Neural cell (in vitro differentiated cells): ENCODE measurements at regions not wholly inside any gene's neighbourhood (a gene's known extent, or its start where the extent isn't known, plus 50 kb on each side); places are given as distances from the start of the nearest gene placed in this dataset.

Experiments
- CTCF ChIP-seq: fragments of 450-650 bp; IDR thresholded peaks from 2 replicates; pipeline ENCODE4 v1.5.1; 2014; ENCODE audit warnings: antibody characterized with exemption, mild to moderate bottlenecking, moderate library complexity; ENCODE audit not compliant: poor library complexity, severe bottlenecking
- EZH2 ChIP-seq: fragments of 200-600, 300-800 bp; shearing (Covaris generic), sonication (generic); IDR thresholded peaks from 2 replicates; pipeline ENCODE4 v1.6.1; 2014; ENCODE audit warnings: antibody characterized with exemption, low read length, borderline replicate concordance, mild to moderate bottlenecking; ENCODE audit not compliant: insufficient read depth, poor library complexity, severe bottlenecking
- MXI1 ChIP-seq: fragments of 450-650 bp; conservative IDR thresholded peaks from 2 replicates; pipeline ENCODE4 v1.6.1; 2014; ENCODE audit warnings: antibody characterized with exemption, mild to moderate bottlenecking; ENCODE audit not compliant: poor library complexity, severe bottlenecking
- POLR2AphosphoS5 ChIP-seq: IDR thresholded peaks from 2 replicates; pipeline ENCODE4 v1.6.1; 2012
- RAD21 ChIP-seq: fragments of 450-650 bp; conservative IDR thresholded peaks from 2 replicates; pipeline ENCODE4 v1.6.1; 2014; ENCODE audit warnings: antibody characterized with exemption, mild to moderate bottlenecking, moderate library complexity
- REST ChIP-seq: IDR thresholded peaks from 2 replicates; pipeline ENCODE4 v1.6.1; 2012; ENCODE audit warnings: borderline replicate concordance
- TAF1 ChIP-seq: IDR thresholded peaks from 2 replicates; pipeline ENCODE4 v1.6.1; 2012; ENCODE audit warnings: low read depth

GRCh38 chr6:2471472-2471871 is 226.1 kb upstream of the GMDS start:
- TF ChIP-seq CTCF (no peak), EZH2 (no peak), POLR2AphosphoS5 (no peak), MXI1 (no peak), REST (no peak), TAF1 (no peak), RAD21 (no peak)
